ENCODE measurements at regions not wholly inside any gene's neighbourhood (a gene's known extent, or its start where the extent isn't known, plus 50 kb on each side); places are given as distances from the start of the nearest gene placed in this dataset.
"Not testable (repeated sequence)": the region's sequence is repeated elsewhere in the genome, so short reads cannot be mapped to it uniquely, and the experiment has no call there.

GRCh38 chr10:46171661-46172060, 115.1 kb upstream of the ANTXRL start:
- no peak for DNase-seq (ENCODE audit: low spot score in 2 of 2)
- peaks cover 3 to 4% of the 10 kb centered on the region in 2 donors for H3K9me3 Mint-ChIP-seq
- no peak overlapping the region for H3K27ac Mint-ChIP-seq
- no peak for ATAC-seq
- H3K36me3 Mint-ChIP-seq = peaks cover 5 to 6% of the 10 kb centered on the region in 2 donors

DNA sequence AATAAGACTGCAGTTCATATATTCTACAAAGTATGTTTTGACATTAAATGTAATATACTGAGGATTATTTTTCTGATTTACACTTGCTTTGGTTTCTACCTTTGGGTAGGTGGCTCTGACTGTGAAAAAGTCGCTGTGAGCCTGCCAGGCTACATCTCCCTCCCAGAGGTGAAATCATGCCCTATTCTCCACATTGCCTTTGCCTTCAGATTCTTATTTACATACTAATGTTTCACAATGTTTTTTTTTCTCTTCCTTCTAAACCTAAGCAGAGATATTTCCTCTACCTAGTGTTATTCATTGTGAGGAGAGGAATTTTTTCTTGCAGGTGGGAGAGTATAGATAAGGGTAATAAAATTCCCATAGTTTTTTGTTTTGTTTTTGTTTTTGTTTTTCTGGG, 111.5 kb upstream of the ANTXRL start:
- DNase-seq (ENCODE audit: low spot score in 2 of 2) (no peak), ATAC-seq (no peak)
- peaks cover 5 to 6% of the 10 kb centered on the region in 2 donors for H3K36me3 Mint-ChIP-seq
- H3K9me3 Mint-ChIP-seq = peaks cover 3 to 4% of the 10 kb centered on the region in 2 donors
- no peak overlapping the region for H3K27ac Mint-ChIP-seq

DNA sequence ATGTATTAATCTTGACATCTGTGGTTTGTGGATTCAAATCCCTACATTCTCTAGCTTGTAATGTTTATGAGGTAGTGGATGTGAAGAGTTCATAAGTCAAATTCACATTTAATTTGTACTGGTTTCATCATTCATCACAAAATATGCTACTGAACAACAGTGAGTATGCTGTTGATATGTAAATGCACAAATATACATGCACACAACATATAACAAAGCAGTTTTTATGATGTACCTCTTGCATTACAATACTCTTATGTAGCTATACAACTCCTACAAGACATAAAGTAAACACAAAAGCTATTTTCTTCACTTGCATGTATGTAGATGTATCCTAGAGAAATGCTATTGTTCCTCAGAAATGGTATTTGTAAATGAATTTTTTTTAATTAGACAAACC, 111.0 kb upstream of the ANTXRL start:
- H3K36me3 Mint-ChIP-seq = peaks cover 2% of the 10 kb centered on the region in 2 donors
- DNase-seq (ENCODE audit: low spot score in 2 of 2) (no peak), ATAC-seq (no peak)
- H3K9me3 Mint-ChIP-seq = peaks cover under 1% of the 10 kb centered on the region in 2 donors
- H3K27ac Mint-ChIP-seq = no peak overlapping the region

DNA sequence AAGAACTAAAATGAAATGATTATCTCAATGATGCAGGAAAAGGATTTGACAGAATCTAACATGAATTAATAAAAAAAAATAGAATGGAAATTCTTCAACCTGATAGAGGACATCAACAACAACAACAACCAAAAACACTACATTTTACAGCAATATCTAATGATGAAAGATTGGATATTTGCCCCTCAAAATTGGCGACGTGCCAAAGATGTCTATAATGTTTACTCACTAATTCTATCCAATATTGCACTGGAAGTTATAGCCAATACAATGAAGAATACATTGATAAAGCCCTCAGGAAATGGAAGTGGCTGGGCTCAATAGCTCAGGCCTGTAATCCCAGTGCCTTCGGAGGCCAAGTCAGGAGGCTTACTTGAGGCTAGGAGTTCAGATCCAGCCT, 99.4 kb upstream of the ANTXRL start:
- not testable (repeated sequence) for ATAC-seq; DNase-seq (ENCODE audit: low spot score in 2 of 2)

DNA sequence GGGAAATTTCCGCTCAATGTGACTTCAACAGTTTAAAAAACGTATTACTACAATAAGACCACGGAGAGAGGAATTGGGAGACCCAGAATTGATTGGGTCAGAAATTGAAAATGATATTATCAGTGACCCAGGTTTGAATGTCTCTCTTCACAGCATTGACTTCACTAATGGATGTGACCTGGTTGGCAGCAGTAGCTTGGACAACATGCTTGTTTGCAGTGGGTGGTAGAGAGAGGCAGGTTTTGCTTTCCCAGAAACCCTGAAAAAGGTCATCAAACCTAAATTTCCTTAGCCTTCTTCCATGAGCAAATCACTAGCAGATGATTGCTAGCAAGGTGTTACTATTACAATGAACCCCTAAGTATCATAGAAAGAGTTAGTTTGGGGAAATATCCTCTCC, 89.7 kb upstream of the ANTXRL start:
- Mint-ChIP-seq H3K36me3 (no peaks in the 10 kb centered on the region), H3K9me3 (no peaks in the 10 kb centered on the region), H3K27ac (no peak overlapping the region)
- DNase-seq (ENCODE audit: low spot score in 2 of 2) = no peak
- no peak for ATAC-seq

More for the DNA sequence above, 99.4 kb upstream of the ANTXRL start:
- H3K36me3 Mint-ChIP-seq, H3K9me3 Mint-ChIP-seq, H3K27ac Mint-ChIP-seq: not testable (repeated sequence)

DNA sequence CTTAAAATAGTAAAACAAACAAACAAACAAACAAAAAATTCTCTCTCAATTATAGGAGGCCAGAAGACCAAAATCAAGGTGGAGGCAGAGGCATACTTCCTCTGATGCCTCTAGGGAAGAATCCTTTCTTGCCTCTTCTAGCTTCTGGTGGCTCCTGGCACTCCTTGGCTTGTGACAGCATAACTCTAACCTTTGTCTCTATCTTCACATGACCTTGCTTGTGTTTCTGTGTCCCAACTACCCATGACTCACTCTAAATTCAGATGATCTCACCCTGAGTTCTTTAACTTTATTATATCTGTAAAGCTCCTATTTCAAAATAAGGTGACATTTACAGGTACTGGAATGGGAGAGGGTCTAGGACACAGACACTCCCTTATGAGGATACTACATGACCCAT, 88.3 kb upstream of the ANTXRL start:
- Mint-ChIP-seq H3K36me3 (no peaks in the 10 kb centered on the region), H3K9me3 (no peaks in the 10 kb centered on the region), H3K27ac (no peak overlapping the region)
- ATAC-seq (no peak), DNase-seq (ENCODE audit: low spot score in 2 of 2) (no peak)

DNA sequence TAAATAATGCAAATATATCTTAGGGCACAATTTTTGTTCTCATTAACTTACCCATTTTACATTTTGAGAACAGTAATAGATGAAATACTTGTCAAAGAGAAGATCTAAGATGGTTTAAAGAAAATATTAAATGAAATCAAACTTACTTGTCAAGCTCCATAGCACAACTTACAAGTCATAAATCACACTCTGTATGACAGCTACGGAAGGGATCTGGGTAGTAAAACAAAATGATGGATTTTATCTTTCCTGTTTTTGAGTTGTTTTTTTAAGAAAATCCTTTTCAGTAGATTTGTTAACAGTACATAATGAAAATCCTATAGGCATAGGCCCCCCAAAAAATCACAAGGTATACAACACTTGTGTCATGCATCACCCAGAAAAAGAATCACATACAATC, 84.4 kb upstream of the ANTXRL start:
- not testable (repeated sequence) for H3K36me3 Mint-ChIP-seq; ATAC-seq; DNase-seq (ENCODE audit: low spot score in 2 of 2)

DNA sequence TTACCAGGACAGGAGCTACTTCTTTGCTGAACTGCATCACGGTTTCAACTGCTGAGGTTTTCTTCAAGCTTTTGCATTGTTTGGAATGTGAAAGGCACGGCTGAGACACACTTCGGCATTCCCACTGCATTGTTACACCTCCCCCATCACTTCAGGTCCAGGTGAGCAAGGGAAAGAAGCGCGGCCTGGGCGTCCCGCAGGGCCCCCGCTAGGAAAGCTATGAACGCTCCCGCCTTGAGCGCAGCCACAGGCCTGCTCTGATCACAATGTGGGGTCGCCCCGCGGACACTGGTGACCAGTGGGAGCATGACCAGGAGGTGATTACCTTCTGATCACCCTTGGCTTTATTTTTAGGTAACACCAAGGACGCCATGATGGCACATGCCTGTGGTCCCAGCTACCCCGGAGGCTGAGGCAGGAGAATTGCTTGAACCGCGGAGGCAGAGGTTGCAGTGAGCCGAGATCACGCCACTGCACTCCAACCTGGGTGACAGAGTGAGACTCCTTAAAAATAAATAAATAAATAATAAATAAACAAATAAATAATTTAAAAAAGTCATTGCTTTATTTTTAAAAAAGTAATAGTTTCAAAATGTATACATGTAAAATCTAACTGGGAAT, 82.2 kb upstream of the ANTXRL start:
- not testable (repeated sequence) for H3K36me3 Mint-ChIP-seq; H3K9me3 Mint-ChIP-seq; ATAC-seq; H3K27ac Mint-ChIP-seq; DNase-seq (ENCODE audit: low spot score in 2 of 2)

More for the DNA sequence above, 84.4 kb upstream of the ANTXRL start:
- H3K27ac Mint-ChIP-seq, H3K9me3 Mint-ChIP-seq: not testable (repeated sequence)

DNA sequence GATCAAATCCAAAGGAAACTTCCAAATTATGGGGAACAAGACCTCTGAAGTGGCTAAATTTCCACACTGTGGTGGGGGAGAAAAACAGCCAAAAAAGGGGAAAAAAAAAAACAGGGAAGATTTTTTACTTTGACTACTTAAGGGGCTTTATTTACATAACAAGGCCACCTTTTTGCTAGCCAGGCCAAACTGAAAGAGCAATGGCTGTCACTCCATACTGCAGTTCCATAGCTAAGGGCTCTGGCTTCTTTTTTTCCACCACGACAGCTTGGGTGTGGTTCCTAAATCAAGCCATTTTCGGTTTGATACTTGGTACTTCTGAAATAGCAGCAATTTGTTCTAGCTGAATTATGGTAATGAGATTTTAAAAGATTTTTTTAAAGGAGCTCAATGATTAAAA, 76.4 kb upstream of the ANTXRL start:
- not testable (repeated sequence) for DNase-seq (ENCODE audit: low spot score in 2 of 2); H3K27ac Mint-ChIP-seq; H3K9me3 Mint-ChIP-seq; H3K36me3 Mint-ChIP-seq; ATAC-seq

- Mint-ChIP-seq H3K27ac (peak overlapping the region; percentile 13 to 64), H3K9me3 (no peaks in the 10 kb centered on the region), H3K36me3 (no peaks in the 10 kb centered on the region)
- no peak for ATAC-seq
- no peak for DNase-seq (ENCODE audit: low spot score in 2 of 2)
These were observed 71.4 kb upstream of the ANTXRL start for GRCh38 chr10:46215426-46215825.

GRCh38 chr10:46216003-46216634, 70.7 kb upstream of the ANTXRL start:
- Mint-ChIP-seq H3K27ac (peak overlapping the region; percentile 51 to 64), H3K36me3 (no peaks in the 10 kb centered on the region), H3K9me3 (no peaks in the 10 kb centered on the region)
- DNase-seq (ENCODE audit: low spot score in 2 of 2) (no peak), ATAC-seq (no peak)

- DNase-seq (ENCODE audit: low spot score in 2 of 2) (peak in 1 of 2 donors; percentile 45), ATAC-seq (peak in 1 of 2 donors; percentile 39)
- Mint-ChIP-seq H3K36me3 (no peaks in the 10 kb centered on the region), H3K9me3 (no peaks in the 10 kb centered on the region), H3K27ac (peak overlapping the region; percentile 51 to 64)
These were observed 69.7 kb upstream of the ANTXRL start for GRCh38 chr10:46216836-46217751.

DNA sequence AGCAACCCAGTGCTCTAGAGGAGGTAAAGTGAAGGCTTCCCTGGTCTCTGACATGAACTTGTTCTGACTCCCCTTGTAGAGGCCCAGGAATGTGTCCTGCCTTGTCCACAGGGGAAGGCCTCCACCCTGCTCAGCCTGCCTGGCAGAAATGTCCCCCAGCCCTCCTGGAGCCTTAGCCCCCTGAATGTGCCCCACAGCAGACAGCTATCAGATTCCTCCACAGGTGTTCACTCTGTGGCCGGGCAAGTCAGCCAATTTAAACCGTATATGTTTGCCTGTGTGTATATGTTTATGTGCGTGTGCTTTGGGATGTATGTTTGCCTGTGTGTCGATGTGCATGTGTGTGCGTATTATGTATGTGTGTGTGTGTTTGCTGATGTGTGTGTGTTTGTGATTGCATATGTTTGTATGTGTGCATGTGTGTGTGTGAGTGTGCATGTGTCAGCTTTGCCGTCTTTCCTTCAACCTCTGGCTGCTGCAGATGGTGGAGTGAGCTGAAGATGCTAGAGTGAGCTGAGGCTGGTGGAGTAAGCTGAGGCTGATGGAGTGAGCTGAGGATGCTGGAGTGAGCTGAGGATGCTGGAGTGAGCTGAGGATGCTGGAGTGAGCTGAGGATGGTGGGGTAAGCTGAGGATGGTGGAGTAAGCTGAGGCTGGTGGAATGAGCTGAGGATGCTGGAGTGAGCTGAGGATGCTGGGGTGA, 68.9 kb upstream of the ANTXRL start:
- Mint-ChIP-seq H3K27ac (peak overlapping the region; percentile 1 to 69), H3K36me3 (no peaks in the 10 kb centered on the region), H3K9me3 (no peaks in the 10 kb centered on the region)
- peak in 1 of 2 donors; percentile 45 for DNase-seq (ENCODE audit: low spot score in 2 of 2)
- ATAC-seq = no peak

- DNase-seq (ENCODE audit: low spot score in 2 of 2) (no peak), ATAC-seq (no peak)
- H3K27ac Mint-ChIP-seq = no peak overlapping the region
These were observed 67.9 kb upstream of the ANTXRL start for GRCh38 chr10:46218921-46219320.

GRCh38 chr10:46219431-46219990, 67.3 kb upstream of the ANTXRL start:
- H3K27ac Mint-ChIP-seq = peak overlapping the region; percentile 1 to 25
- H3K36me3 Mint-ChIP-seq; DNase-seq (ENCODE audit: low spot score in 2 of 2); ATAC-seq; H3K9me3 Mint-ChIP-seq: not testable (repeated sequence)

More at GRCh38 chr10:46218921-46219320, 67.9 kb upstream of the ANTXRL start:
- Mint-ChIP-seq H3K36me3 (no peaks in the 10 kb centered on the region), H3K9me3 (no peaks in the 10 kb centered on the region)

GRCh38 chr10:46220187-46220586, 66.6 kb upstream of the ANTXRL start:
- no peaks in the 10 kb centered on the region for H3K9me3 Mint-ChIP-seq
- DNase-seq (ENCODE audit: low spot score in 2 of 2) (no peak), ATAC-seq (no peak)
- no peaks in the 10 kb centered on the region for H3K36me3 Mint-ChIP-seq
- peak overlapping the region in 1 of 2 donors; percentile 1 for H3K27ac Mint-ChIP-seq
